Endometrium (tissue), 2 donors: ENCODE measurements at regions not wholly inside any gene's neighbourhood (a gene's known extent, or its start where the extent isn't known, plus 50 kb on each side); places are given as distances from the start of the nearest gene placed in this dataset.
A peak's percentile ranks its signal among the peaks of the same experiment; 100 is the strongest.

Source experiments
- FAIRE-seq: peaks from 2 replicates; lab custom pipeline; 2012; peaks lifted over from hg19 to GRCh38; lab: Jason Lieb, UNC
- donor health status: control.
- donor health status: control.

- no peak for FAIRE-seq
Measured at GRCh38 chr6:169082817-169083507, 170.7 kb downstream of the THBS2 start.

GRCh38 chr6:169082093-169082492, 171.6 kb downstream of the THBS2 start:
- FAIRE-seq = no peak

GRCh38 chr6:169081248-169081647, 172.4 kb downstream of the THBS2 start:
- FAIRE-seq = no peak

- FAIRE-seq = no peak
Measured at GRCh38 chr6:169079650-169080049, 174.0 kb downstream of the THBS2 start.

GRCh38 chr6:169078399-169079145, 175.1 kb downstream of the THBS2 start:
- no peak for FAIRE-seq

- FAIRE-seq = no peak
Measured at GRCh38 chr6:169075915-169076654, 177.6 kb downstream of the THBS2 start.

GRCh38 chr6:169075211-169075914, 178.3 kb downstream of the THBS2 start:
- peak; percentile 90 for FAIRE-seq

GRCh38 chr6:169074526-169074925, 179.1 kb downstream of the THBS2 start:
- FAIRE-seq = no peak

GRCh38 chr6:169073311-169073710, 180.3 kb downstream of the THBS2 start:
- FAIRE-seq = no peak

GRCh38 chr6:169072127-169073042, 181.3 kb downstream of the THBS2 start:
- FAIRE-seq = no peak

GRCh38 chr6:169071394-169071793, 182.3 kb downstream of the THBS2 start:
- FAIRE-seq = no peak

GRCh38 chr6:169070506-169071176, 183.0 kb downstream of the THBS2 start:
- peak; percentile 82 for FAIRE-seq

- FAIRE-seq = no peak
Measured at GRCh38 chr6:169069356-169069755, 184.3 kb downstream of the THBS2 start.

GRCh38 chr6:169064194-169064593, 189.5 kb downstream of the THBS2 start:
- no peak for FAIRE-seq

GRCh38 chr6:169062272-169062671, 191.4 kb downstream of the THBS2 start:
- FAIRE-seq = no peak

GRCh38 chr6:169058634-169059033, 195.0 kb downstream of the THBS2 start:
- FAIRE-seq = no peak

- FAIRE-seq = no peak
Measured at GRCh38 chr6:169052462-169052861, 201.2 kb downstream of the THBS2 start.

GRCh38 chr6:169051371-169051770, 202.3 kb downstream of the THBS2 start:
- no peak for FAIRE-seq

- FAIRE-seq = no peak
Measured at GRCh38 chr6:169048865-169049205, 204.8 kb downstream of the THBS2 start.

- FAIRE-seq = no peak
Measured at GRCh38 chr6:169048185-169048864, 205.3 kb downstream of the THBS2 start.
